NT2/D1 (cell line): ENCODE measurements at regions not wholly inside any gene's neighbourhood (a gene's known extent, or its start where the extent isn't known, plus 50 kb on each side); places are given as distances from the start of the nearest gene placed in this dataset.

Source experiments
- SUZ12 ChIP-seq: IDR thresholded peaks from 2 replicates; pipeline ENCODE4 v1.6.1; 2011; ENCODE audit not compliant: insufficient read length, insufficient read depth; ENCODE audit errors: extremely low read depth
- YY1 ChIP-seq: IDR thresholded peaks from 2 replicates; pipeline ENCODE4 v1.6.1; 2011; ENCODE audit not compliant: insufficient read length, insufficient read depth
- ZNF274 ChIP-seq: IDR thresholded peaks from 2 replicates; pipeline ENCODE4 v1.6.1; 2011; ENCODE audit warnings: mild to moderate bottlenecking, low read depth, low read length

- TF ChIP-seq YY1 (no peak), SUZ12 (no peak), ZNF274 (no peak)
These were observed 69.9 kb downstream of the MRPL14 start for GRCh38 chr6:44057238-44057930.
